Smooth muscle cell (in vitro differentiated cells): ENCODE measurements at regions not wholly inside any gene's neighbourhood (a gene's known extent, or its start where the extent isn't known, plus 50 kb on each side); places are given as distances from the start of the nearest gene placed in this dataset.
"Not testable (repeated sequence)": the region's sequence is repeated elsewhere in the genome, so short reads cannot be mapped to it uniquely, and the experiment has no call there.

ENCODE experiments used
- DNase-seq: peaks from one replicate; lab custom pipeline; 2025; ENCODE audit not compliant: unreplicated experiment; lab: John Stamatoyannopoulos, UW
- H2AFZ ChIP-seq: fragments of 200-600 bp; sonication (generic); 2 replicates; pipeline ENCODE4 v1.6.0; 2016; ENCODE audit warnings: antibody characterized with exemption, low read depth, mild to moderate bottlenecking
- H3F3A ChIP-seq: fragments of 200-600 bp; sonication (generic); 2 replicates; pipeline ENCODE4 v1.6.0; 2017; ENCODE audit warnings: antibody characterized with exemption, low read depth
- H3K27ac ChIP-seq: fragments of 200-600 bp; sonication (generic); 2 replicates; pipeline ENCODE4 v1.5.1; 2016; ENCODE audit warnings: low read depth, mild to moderate bottlenecking
- H3K27me3 ChIP-seq: fragments of 200-600 bp; sonication (generic); 2 replicates; pipeline ENCODE4 v1.6.1; 2016; ENCODE audit warnings: low read depth, mild to moderate bottlenecking
- H3K36me3 ChIP-seq: fragments of 200-600 bp; sonication (generic); 2 replicates; pipeline ENCODE4 v1.5.1; 2016; ENCODE audit warnings: low read depth
- H3K4me1 ChIP-seq: fragments of 200-600 bp; sonication (generic); 2 replicates; pipeline ENCODE4 v1.5.1; 2016; ENCODE audit warnings: low read depth
- H3K4me2 ChIP-seq: fragments of 200-600 bp; sonication (generic); 2 replicates; pipeline ENCODE4 v1.6.0; 2016; ENCODE audit warnings: mild to moderate bottlenecking
- H3K4me3 ChIP-seq: fragments of 200-600 bp; sonication (generic); 2 replicates; pipeline ENCODE4 v1.5.1; 2016; ENCODE audit warnings: mild to moderate bottlenecking
- H3K79me2 ChIP-seq: fragments of 200-600 bp; sonication (generic); 2 replicates; pipeline ENCODE4 v1.6.0; 2016; ENCODE audit warnings: low read depth, mild to moderate bottlenecking
- H3K9ac ChIP-seq: fragments of 200-600 bp; sonication (generic); 2 replicates; pipeline ENCODE4 v1.6.0; 2016; ENCODE audit warnings: low read depth
- H3K9me3 ChIP-seq: fragments of 200-600 bp; sonication (generic); replicated peaks from 2 replicates; pipeline ENCODE4 v1.5.1; 2016; ENCODE audit warnings: low read depth
- H4K20me1 ChIP-seq: fragments of 200-600 bp; sonication (generic); 2 replicates; pipeline ENCODE4 v1.6.0; 2016; ENCODE audit warnings: low read depth
- CTCF ChIP-seq: fragments of 200-600 bp; sonication (generic); IDR thresholded peaks from 2 replicates; pipeline ENCODE4 v1.5.1; 2017; ENCODE audit warnings: borderline replicate concordance, mild to moderate bottlenecking, antibody characterized with exemption; ENCODE audit not compliant: insufficient read depth, poor library complexity, severe bottlenecking
- WGBS: methylation state at CpG from one replicate; pipeline ENCODE4 v1.1.7; 2016; ENCODE audit warnings: low lambda C conversion rate; 5-methylcytosine and 5-hydroxymethylcytosine counted together

GRCh38 chr9:40913928-40914673 lies 214.4 kb downstream of the FOXD4L6 start:
- H3F3A ChIP-seq = no peaks in the 10 kb centered on the region
- no peaks in the 10 kb centered on the region for H3K27me3 ChIP-seq
- H3K4me2 ChIP-seq = no peak overlapping the region
- no peak overlapping the region for H3K4me3 ChIP-seq
- no peaks in the 10 kb centered on the region for H3K36me3 ChIP-seq
- H2AFZ ChIP-seq = no peak overlapping the region
- no peaks in the 10 kb centered on the region for H3K79me2 ChIP-seq
- H3K4me1 ChIP-seq = no peaks in the 10 kb centered on the region
- peaks cover 28% of the 10 kb centered on the region for H3K9me3 ChIP-seq
- no peak overlapping the region for H3K27ac ChIP-seq
- no peaks in the 10 kb centered on the region for H4K20me1 ChIP-seq
- H3K9ac ChIP-seq = no peak overlapping the region
- TF ChIP-seq CTCF = no peak
- 57% methylated on average over 8 of the region's 8 CpGs for WGBS
- DNase-seq = no peak

- Histone ChIP-seq H3F3A (no peaks in the 10 kb centered on the region), H3K9me3 (peaks cover 34% of the 10 kb centered on the region)
- no peak for DNase-seq
Observed at GRCh38 chr9:40913096-40913719, 215.3 kb downstream of the FOXD4L6 start.

GRCh38 chr9:40912679-40913078 lies 215.8 kb downstream of the FOXD4L6 start:
- not testable (repeated sequence) for H4K20me1 ChIP-seq, H3K36me3 ChIP-seq, H3K4me1 ChIP-seq, H3K9ac ChIP-seq, H3K79me2 ChIP-seq, DNase-seq, H3K27ac ChIP-seq, H2AFZ ChIP-seq, H3F3A ChIP-seq, H3K4me3 ChIP-seq, H3K27me3 ChIP-seq, H3K4me2 ChIP-seq
- 70% methylated on average over 4 of the region's 4 CpGs for WGBS
- peaks cover 34% of the 10 kb centered on the region for H3K9me3 ChIP-seq

More at GRCh38 chr9:40913096-40913719, 215.3 kb downstream of the FOXD4L6 start:
- 63% methylated on average over 11 of the region's 11 CpGs for WGBS
- Histone ChIP-seq H3K4me2 (no peak overlapping the region), H3K27me3 (no peaks in the 10 kb centered on the region), H3K4me1 (no peaks in the 10 kb centered on the region), H3K27ac (no peak overlapping the region), H3K9ac (no peak overlapping the region), H3K79me2 (no peaks in the 10 kb centered on the region), H3K4me3 (no peak overlapping the region), H4K20me1 (no peaks in the 10 kb centered on the region), H3K36me3 (no peaks in the 10 kb centered on the region), H2AFZ (no peak overlapping the region)
- TF ChIP-seq CTCF = no peak

DNA sequence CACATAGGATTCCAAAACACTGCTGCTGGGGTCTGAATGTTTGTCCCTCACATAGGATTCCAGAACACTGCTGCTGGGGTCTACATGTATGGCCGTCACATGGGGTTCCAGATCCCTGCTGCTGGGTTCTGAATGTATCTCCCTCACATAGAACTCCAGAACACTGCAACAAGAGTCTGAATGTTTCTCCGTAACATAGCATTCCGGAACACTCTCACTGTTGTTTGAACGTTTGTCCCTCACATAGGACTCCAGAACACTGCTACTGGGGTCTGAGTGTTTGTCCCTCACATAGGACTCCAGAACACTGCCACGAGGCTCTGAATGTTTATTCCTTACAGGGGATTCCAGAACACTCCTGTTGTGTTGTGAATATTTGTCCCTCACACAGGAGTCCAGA lies 216.8 kb downstream of the FOXD4L6 start:
- Histone ChIP-seq H3K36me3 (no peaks in the 10 kb centered on the region), H3K9ac (no peak overlapping the region), H3K4me1 (no peaks in the 10 kb centered on the region), H3F3A (no peaks in the 10 kb centered on the region), H2AFZ (no peak overlapping the region), H3K27me3 (no peaks in the 10 kb centered on the region), H3K79me2 (no peaks in the 10 kb centered on the region), H4K20me1 (no peaks in the 10 kb centered on the region), H3K27ac (no peak overlapping the region), H3K9me3 (peaks cover 34% of the 10 kb centered on the region), H3K4me3 (no peak overlapping the region), H3K4me2 (no peak overlapping the region)
- no peak for DNase-seq
- WGBS = 73% methylated on average over 5 of the region's 5 CpGs
- TF ChIP-seq CTCF = no peak

DNA sequence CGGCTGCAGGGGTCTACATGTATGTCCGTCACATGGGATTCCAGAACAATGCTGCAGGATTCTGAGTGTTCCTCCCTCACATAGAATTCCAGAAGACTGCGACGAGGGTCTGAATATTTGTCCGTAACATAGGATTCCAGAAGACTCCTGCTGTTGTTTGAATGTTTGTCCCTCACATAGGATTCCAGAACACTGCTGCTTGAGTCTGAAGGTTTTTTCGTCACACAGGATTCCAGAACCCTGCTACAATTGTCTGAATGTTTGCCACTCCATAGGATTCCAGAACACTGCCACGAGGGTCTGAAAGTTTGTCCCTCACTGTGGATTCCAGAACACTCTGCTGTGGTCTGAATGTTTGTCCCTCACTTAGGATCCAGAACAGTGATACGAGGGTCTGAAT lies 217.5 kb downstream of the FOXD4L6 start:
- H3K9ac ChIP-seq, H4K20me1 ChIP-seq, H3K27ac ChIP-seq, H2AFZ ChIP-seq, H3K79me2 ChIP-seq, DNase-seq, H3K4me1 ChIP-seq, H3K4me3 ChIP-seq, H3F3A ChIP-seq, H3K36me3 ChIP-seq, H3K27me3 ChIP-seq, H3K4me2 ChIP-seq: not testable (repeated sequence)
- H3K9me3 ChIP-seq = peaks cover 34% of the 10 kb centered on the region
- WGBS = 73% methylated on average over 8 of the region's 8 CpGs
